ENCODE measurements at regions not wholly inside any gene's neighbourhood (a gene's known extent, or its start where the extent isn't known, plus 50 kb on each side); places are given as distances from the start of the nearest gene placed in this dataset.
A peak's percentile ranks its signal among the peaks of the same experiment; 100 is the strongest.

GRCh38 chr1:224505454-224506093, 71.0 kb upstream of the WDR26 start:
- H4K20me1 ChIP-seq (ENCODE audit: insufficient read depth): no peaks in the 10 kb centered on the region
- 17 to 24% methylated on average over 3 of the region's 3 CpGs for WGBS, 2 experiments (ENCODE audit: low coverage in 1 of 2, low lambda C conversion rate in 2 of 2, missing lambda C conversion rate in 2 of 2)
- H3K9ac ChIP-seq: peak overlapping the region; percentile 35
- no peaks in the 10 kb centered on the region for H3K27me3 ChIP-seq (replicated peaks; ENCODE audit: insufficient read depth)
- no peaks in the 10 kb centered on the region for H3K36me3 ChIP-seq (ENCODE audit: low read depth)
- peak overlapping the region; percentile 63 for H3K4me2 ChIP-seq (ENCODE audit: unreplicated experiment)
- no peak for TF ChIP-seq EZH2 (IDR thresholded peaks at IDR 0.05; ENCODE audit: insufficient read depth, poor library complexity, severe bottlenecking)
- no peak for TF ChIP-seq EZH2phosphoT487 (IDR thresholded peaks at IDR 0.05; ENCODE audit: insufficient read depth, low read depth)
- H3K9me2 ChIP-seq (ENCODE audit: insufficient read depth): no peaks in the 10 kb centered on the region
- peaks cover 49% of the 10 kb centered on the region for H3K4me1 ChIP-seq (ENCODE audit: insufficient read depth)
- in situ Hi-C loops (cut with MboI): no loop called here
- DNase-seq: peak; percentile 56
- peak overlapping the region; percentile 69 for H3K27ac ChIP-seq
- H3F3A ChIP-seq (ENCODE audit: insufficient read depth): peaks cover 46% of the 10 kb centered on the region
- peak overlapping the region; percentile 30 for H3K4me3 ChIP-seq
- H2AFZ ChIP-seq: peak overlapping the region; percentile 74
- no peaks in the 10 kb centered on the region for H3K79me2 ChIP-seq (ENCODE audit: insufficient read depth)
- no peaks in the 10 kb centered on the region for H3K9me3 ChIP-seq (ENCODE audit: low read depth)

GRCh38 chr1:224506141-224506814, 71.7 kb upstream of the WDR26 start:
- H3K9me3 ChIP-seq (ENCODE audit: low read depth): no peaks in the 10 kb centered on the region
- H3K9ac ChIP-seq: peak overlapping the region; percentile 35; the same call in 1 of the 2 replicates
- H3K36me3 ChIP-seq (ENCODE audit: low read depth): no peaks in the 10 kb centered on the region
- H4K20me1 ChIP-seq (ENCODE audit: insufficient read depth): no peaks in the 10 kb centered on the region
- TF ChIP-seq EZH2phosphoT487 (IDR thresholded peaks at IDR 0.05; ENCODE audit: insufficient read depth, low read depth) (no peak), EZH2 (IDR thresholded peaks at IDR 0.05; ENCODE audit: insufficient read depth, poor library complexity, severe bottlenecking) (no peak)
- peak; percentile 87 for DNase-seq
- peak overlapping the region; percentile 69 for H3K27ac ChIP-seq
- peak overlapping the region; percentile 63 for H3K4me2 ChIP-seq (ENCODE audit: unreplicated experiment)
- WGBS, 2 experiments (ENCODE audit: low coverage in 1 of 2, low lambda C conversion rate in 2 of 2, missing lambda C conversion rate in 2 of 2): 11 to 18% methylated on average over 18 of the region's 18 CpGs
- in situ Hi-C loops (cut with MboI): no loop called here
- peak overlapping the region; percentile 30 for H3K4me3 ChIP-seq
- H3K4me1 ChIP-seq (ENCODE audit: insufficient read depth): peaks cover 55% of the 10 kb centered on the region
- peaks cover 45% of the 10 kb centered on the region for H3F3A ChIP-seq (ENCODE audit: insufficient read depth)
- H3K27me3 ChIP-seq (replicated peaks; ENCODE audit: insufficient read depth): no peaks in the 10 kb centered on the region
- no peaks in the 10 kb centered on the region for H3K9me2 ChIP-seq (ENCODE audit: insufficient read depth)
- peak overlapping the region; percentile 74 for H2AFZ ChIP-seq
- H3K79me2 ChIP-seq (ENCODE audit: insufficient read depth): no peaks in the 10 kb centered on the region

GRCh38 chr1:224507771-224508523, 73.3 kb upstream of the WDR26 start:
- in situ Hi-C loops (cut with MboI): no loop called here

GRCh38 chr1:224509907-224510306, 75.3 kb upstream of the WDR26 start:
- TF ChIP-seq EZH2phosphoT487 (IDR thresholded peaks at IDR 0.05; ENCODE audit: insufficient read depth, low read depth) (no peak), EZH2 (IDR thresholded peaks at IDR 0.05; ENCODE audit: insufficient read depth, poor library complexity, severe bottlenecking) (no peak)
- no peak overlapping the region for H3K4me2 ChIP-seq (ENCODE audit: unreplicated experiment)
- H3K4me3 ChIP-seq: no peak overlapping the region
- no peaks in the 10 kb centered on the region for H3K36me3 ChIP-seq (ENCODE audit: low read depth)
- no peaks in the 10 kb centered on the region for H3K9me3 ChIP-seq (ENCODE audit: low read depth)
- H3K9me2 ChIP-seq (ENCODE audit: insufficient read depth): no peaks in the 10 kb centered on the region
- DNase-seq: no peak
- no peaks in the 10 kb centered on the region for H3K27me3 ChIP-seq (replicated peaks; ENCODE audit: insufficient read depth)
- no peaks in the 10 kb centered on the region for H3K79me2 ChIP-seq (ENCODE audit: insufficient read depth)
- no peaks in the 10 kb centered on the region for H4K20me1 ChIP-seq (ENCODE audit: insufficient read depth)
- no peak overlapping the region for H2AFZ ChIP-seq
- H3K27ac ChIP-seq: no peak overlapping the region
- in situ Hi-C loops (cut with MboI): no loop called here
- WGBS, 2 experiments (ENCODE audit: low coverage in 1 of 2, low lambda C conversion rate in 2 of 2, missing lambda C conversion rate in 2 of 2): 77 to 83% methylated on average over 7 of the region's 7 CpGs
- H3K9ac ChIP-seq: no peak overlapping the region
- peaks cover 43% of the 10 kb centered on the region for H3K4me1 ChIP-seq (ENCODE audit: insufficient read depth)
- peaks cover 36% of the 10 kb centered on the region for H3F3A ChIP-seq (ENCODE audit: insufficient read depth)

More at GRCh38 chr1:224507771-224508523, 73.3 kb upstream of the WDR26 start:
- no peak for TF ChIP-seq EZH2 (IDR thresholded peaks at IDR 0.05; ENCODE audit: insufficient read depth, poor library complexity, severe bottlenecking)
- no peak for TF ChIP-seq EZH2phosphoT487 (IDR thresholded peaks at IDR 0.05; ENCODE audit: insufficient read depth, low read depth)
- peaks cover 55% of the 10 kb centered on the region for H3K4me1 ChIP-seq (ENCODE audit: insufficient read depth)
- H3K9ac ChIP-seq: no peak overlapping the region
- H3K4me2 ChIP-seq (ENCODE audit: unreplicated experiment): peak overlapping the region; percentile 8
- peaks cover 46% of the 10 kb centered on the region for H3F3A ChIP-seq (ENCODE audit: insufficient read depth)
- 11 to 15% methylated on average over 2 of the region's 2 CpGs for WGBS, 2 experiments (ENCODE audit: low coverage in 1 of 2, low lambda C conversion rate in 2 of 2, missing lambda C conversion rate in 2 of 2)
- no peaks in the 10 kb centered on the region for H3K9me3 ChIP-seq (ENCODE audit: low read depth)
- no peaks in the 10 kb centered on the region for H3K36me3 ChIP-seq (ENCODE audit: low read depth)
- DNase-seq: peak; percentile 59
- H3K79me2 ChIP-seq (ENCODE audit: insufficient read depth): no peaks in the 10 kb centered on the region
- no peaks in the 10 kb centered on the region for H4K20me1 ChIP-seq (ENCODE audit: insufficient read depth)
- H3K27ac ChIP-seq: no peak overlapping the region
- H3K9me2 ChIP-seq (ENCODE audit: insufficient read depth): no peaks in the 10 kb centered on the region
- no peak overlapping the region for H3K4me3 ChIP-seq
- no peaks in the 10 kb centered on the region for H3K27me3 ChIP-seq (replicated peaks; ENCODE audit: insufficient read depth)
- H2AFZ ChIP-seq: no peak overlapping the region

Data from GM23248 (cell line).